ENCODE measurements at regions not wholly inside any gene's neighbourhood (a gene's known extent, or its start where the extent isn't known, plus 50 kb on each side); places are given as distances from the start of the nearest gene placed in this dataset.

GRCh38 chr2:240239325-240239724 lies 98.9 kb upstream of the OTOS start:
- TF ChIP-seq CTCF (IDR thresholded peaks at IDR 0.05; ENCODE audit: low read depth, low read length) (no peak), POLR2A (IDR thresholded peaks at IDR 0.05; ENCODE audit: extremely low read depth, insufficient read length) (no peak), MYC (IDR thresholded peaks at IDR 0.05; ENCODE audit: low read depth, low read length) (no peak), MAX (IDR thresholded peaks at IDR 0.05; ENCODE audit: low read depth, low read length) (no peak)

Data from NB4 (cell line).